ENCODE measurements at regions not wholly inside any gene's neighbourhood (a gene's known extent, or its start where the extent isn't known, plus 50 kb on each side); places are given as distances from the start of the nearest gene placed in this dataset.

DNA sequence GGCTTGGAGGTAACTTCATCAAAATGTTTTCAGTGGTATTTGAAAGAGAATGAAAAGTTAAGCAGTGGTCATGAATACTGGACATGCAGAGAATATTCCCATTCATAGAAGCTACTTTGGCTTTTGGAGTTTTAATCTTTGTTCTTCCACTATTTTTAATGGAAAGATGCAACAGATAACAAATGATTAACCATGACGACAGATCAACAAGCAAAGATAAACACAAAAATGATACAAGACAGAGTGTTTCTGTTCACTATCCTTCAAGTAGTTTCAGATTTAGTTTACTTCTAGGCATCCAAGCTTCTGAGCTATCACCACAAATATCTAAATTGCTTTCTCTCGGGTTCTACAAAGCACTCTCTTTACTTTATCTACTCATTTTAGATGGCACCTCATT is 1004.9 kb upstream of the ADGRL3 start:
- no peak for DNase-seq (ENCODE audit: low read depth)
- no peak overlapping the region for H3K4me3 ChIP-seq (ENCODE audit: low read length)
- TF ChIP-seq, protein P1, sequence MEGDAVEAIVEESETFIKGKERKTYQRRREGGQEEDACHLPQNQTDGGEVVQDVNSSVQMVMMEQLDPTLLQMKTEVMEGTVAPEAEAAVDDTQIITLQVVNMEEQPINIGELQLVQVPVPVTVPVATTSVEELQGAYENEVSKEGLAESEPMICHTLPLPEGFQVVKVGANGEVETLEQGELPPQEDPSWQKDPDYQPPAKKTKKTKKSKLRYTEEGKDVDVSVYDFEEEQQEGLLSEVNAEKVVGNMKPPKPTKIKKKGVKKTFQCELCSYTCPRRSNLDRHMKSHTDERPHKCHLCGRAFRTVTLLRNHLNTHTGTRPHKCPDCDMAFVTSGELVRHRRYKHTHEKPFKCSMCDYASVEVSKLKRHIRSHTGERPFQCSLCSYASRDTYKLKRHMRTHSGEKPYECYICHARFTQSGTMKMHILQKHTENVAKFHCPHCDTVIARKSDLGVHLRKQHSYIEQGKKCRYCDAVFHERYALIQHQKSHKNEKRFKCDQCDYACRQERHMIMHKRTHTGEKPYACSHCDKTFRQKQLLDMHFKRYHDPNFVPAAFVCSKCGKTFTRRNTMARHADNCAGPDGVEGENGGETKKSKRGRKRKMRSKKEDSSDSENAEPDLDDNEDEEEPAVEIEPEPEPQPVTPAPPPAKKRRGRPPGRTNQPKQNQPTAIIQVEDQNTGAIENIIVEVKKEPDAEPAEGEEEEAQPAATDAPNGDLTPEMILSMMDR (conservative IDR thresholded peaks at IDR 0.05; ENCODE audit: low read depth, low read length): no peak

DNA sequence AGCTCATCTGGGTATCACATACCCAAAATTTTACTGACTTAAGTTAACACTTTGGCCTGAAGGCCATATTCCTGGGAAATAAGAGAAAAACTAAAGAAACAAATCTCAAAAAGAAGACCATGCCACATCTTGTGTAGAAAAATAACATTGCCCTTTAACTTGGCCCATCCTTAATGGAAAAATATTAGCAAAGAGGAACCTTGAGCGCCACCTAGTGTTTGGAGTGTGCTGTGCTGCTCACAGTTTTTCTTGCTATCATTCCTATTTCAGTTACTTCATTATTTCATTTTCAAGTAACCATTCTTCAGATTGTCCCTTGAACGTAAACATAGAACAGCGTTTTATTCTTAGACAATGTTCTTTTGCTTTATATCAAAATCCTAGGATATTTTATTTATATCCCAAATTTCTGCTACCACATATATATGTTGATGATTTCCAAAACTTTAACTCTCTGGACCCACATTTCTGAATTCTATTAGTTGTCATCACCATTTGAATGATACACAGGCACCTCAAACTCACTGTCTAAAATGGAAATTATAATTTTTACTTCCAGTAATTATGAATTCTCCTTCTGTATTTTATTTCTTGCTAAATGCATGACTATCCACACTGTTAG is 999.0 kb upstream of the ADGRL3 start:
- H3K4me3 ChIP-seq (ENCODE audit: low read length): no peak overlapping the region
- DNase-seq (ENCODE audit: low read depth): no peak
- TF ChIP-seq, protein P1 (conservative IDR thresholded peaks at IDR 0.05; ENCODE audit: low read depth, low read length): peak; percentile 91

- DNase-seq (ENCODE audit: low read depth): no peak
- TF ChIP-seq, protein P1 (conservative IDR thresholded peaks at IDR 0.05; ENCODE audit: low read depth, low read length): no peak
- no peak overlapping the region for H3K4me3 ChIP-seq (ENCODE audit: low read length)
Measured at GRCh38 chr4:60209588-60209987, 990.5 kb upstream of the ADGRL3 start.

- TF ChIP-seq, protein P1 (conservative IDR thresholded peaks at IDR 0.05; ENCODE audit: low read depth, low read length): no peak
- no peak for DNase-seq (ENCODE audit: low read depth)
- H3K4me3 ChIP-seq (ENCODE audit: low read length): no peak overlapping the region
Measured at GRCh38 chr4:60215906-60216305, 984.2 kb upstream of the ADGRL3 start.

GRCh38 chr4:60216752-60217151 is 983.4 kb upstream of the ADGRL3 start:
- DNase-seq (ENCODE audit: low read depth): peak; percentile 64
- TF ChIP-seq, protein P1 (conservative IDR thresholded peaks at IDR 0.05; ENCODE audit: low read depth, low read length): no peak
- H3K4me3 ChIP-seq (ENCODE audit: low read length): no peak overlapping the region

GRCh38 chr4:60221866-60222265 is 978.3 kb upstream of the ADGRL3 start:
- TF ChIP-seq, protein P1 (conservative IDR thresholded peaks at IDR 0.05; ENCODE audit: low read depth, low read length): no peak
- DNase-seq (ENCODE audit: low read depth): no peak
- H3K4me3 ChIP-seq (ENCODE audit: low read length): no peak overlapping the region

GRCh38 chr4:60223208-60223923 is 976.8 kb upstream of the ADGRL3 start:
- DNase-seq (ENCODE audit: low read depth): no peak
- TF ChIP-seq, protein P1 (conservative IDR thresholded peaks at IDR 0.05; ENCODE audit: low read depth, low read length): no peak
- no peak overlapping the region for H3K4me3 ChIP-seq (ENCODE audit: low read length)

Measured in retinal pigment epithelial cell (primary cell).